ENCODE measurements at regions not wholly inside any gene's neighbourhood (a gene's known extent, or its start where the extent isn't known, plus 50 kb on each side); places are given as distances from the start of the nearest gene placed in this dataset.

GRCh38 chr3:44058868-44059203 is 182.8 kb upstream of the TOPAZ1 start:
- in situ Hi-C loops (cut with MboI), result no loop called here
- DNase-seq (ENCODE audit: low read depth, low spot score), result no peak
- peak overlapping the region; percentile 86 for H3K27ac ChIP-seq (ENCODE audit: control insufficient read depth, insufficient read depth)
- no peaks in the 10 kb centered on the region for H3K27me3 ChIP-seq (replicated peaks in 1 of 2; ENCODE audit: control insufficient read depth in 2 of 2, insufficient read depth in 2 of 2, low read length in 1 of 2)
- TF ChIP-seq SKIL (IDR thresholded peaks at IDR 0.05; ENCODE audit: low read depth, poor library complexity, severe bottlenecking) (no peak), SIN3A (IDR thresholded peaks at IDR 0.05; ENCODE audit: low read depth, low read length) (0 out of 2 replicates have a peak, but pooled peaks have one; percentile 12), EP300 (IDR thresholded peaks at IDR 0.05; ENCODE audit: borderline replicate concordance in 1 of 2, control insufficient read depth in 1 of 2, low read depth in 2 of 2, low read length in 2 of 2) (0 out of 4 replicates have a peak, but pooled peaks of 1 of the 2 experiments have one; percentile 2)
- ChIA-PET POLR2A (interaction anchor here (0.8 to 5.7 kb wide), 8 partner anchors 13 to 61 kb away, joined by 3 to 51 read pairs (median 4); no protein-coding TSS in a partner anchor), CTCF (interaction anchor here (0.9 to 4.3 kb wide), 11 partner anchors 8 to 63 kb away, joined by 3 to 46 read pairs (median 5); no protein-coding TSS in a partner anchor), SMC1A (ENCODE audit: uncharacterized antibody, unreplicated experiment) (interaction anchor here (1.5 to 7.0 kb wide), 11 partner anchors 11 to 63 kb away, joined by 5 to 92 read pairs (median 10); no protein-coding TSS in a partner anchor), RAD21 (ENCODE audit: unreplicated experiment) (interaction anchor here (0.5 to 4.3 kb wide), 13 partner anchors 8 to 204 kb away, joined by 3 to 99 read pairs (median 8); no protein-coding TSS in a partner anchor)
- peaks cover 50% of the 10 kb centered on the region for H3K4me1 ChIP-seq (ENCODE audit: control insufficient read depth, insufficient read depth, low read length)
- H2AFZ ChIP-seq (ENCODE audit: control insufficient read depth, low read depth, low read length), result peak overlapping the region; percentile 26; the same call in 1 of the 2 replicates
- no peak overlapping the region for H3K9ac ChIP-seq (ENCODE audit: control insufficient read depth, insufficient read depth, low read length)
- peaks cover 27% of the 10 kb centered on the region for H3K79me2 ChIP-seq (ENCODE audit: control insufficient read depth, insufficient read depth, low read length)
- H3K9me3 ChIP-seq (replicated peaks; ENCODE audit: control insufficient read depth, insufficient read depth, low read length), result no peaks in the 10 kb centered on the region
- FAIRE-seq, result no peak
- H3K4me2 ChIP-seq (ENCODE audit: control insufficient read depth, insufficient read depth), result peak overlapping the region; percentile 78
- intact Hi-C loops (cut with micrococcal nuclease; ENCODE audit: unreplicated experiment), result loop anchor here (1.0 kb wide), 1 partner anchor 11 kb away; no protein-coding TSS in a partner anchor
- peak; percentile 65 for ATAC-seq
- WGBS (ENCODE audit: insufficient coverage, insufficient replicate concordance, low lambda C conversion rate, missing lambda C conversion rate), result 26% methylated on average over 4 of the region's 5 CpGs
- BruUV-seq (replicated peaks), result no TSS peak
- peak overlapping the region; percentile 25; the same call in 1 of the 2 replicates for H3K4me3 ChIP-seq
- 0 out of 4 replicates have a peak, but pooled peaks cover 0 to 3% of the 10 kb centered on the region in 2 experiments for H3K36me3 ChIP-seq (ENCODE audit: control insufficient read depth in 2 of 2, insufficient read depth in 2 of 2, low read length in 1 of 2)
- H4K20me1 ChIP-seq (ENCODE audit: control insufficient read depth, insufficient read depth), result no peaks in the 10 kb centered on the region
